HT-29 (cell line): ENCODE measurements at regions not wholly inside any gene's neighbourhood (a gene's known extent, or its start where the extent isn't known, plus 50 kb on each side); places are given as distances from the start of the nearest gene placed in this dataset.
A peak's percentile ranks its signal among the peaks of the same experiment; 100 is the strongest.
"Not testable (repeated sequence)": the region's sequence is repeated elsewhere in the genome, so short reads cannot be mapped to it uniquely, and the experiment has no call there.

Experiments
- DNase-seq: peaks from one replicate; pipeline ENCODE4 v3.0.0-alpha.2; 2015; ENCODE audit warnings: low spot score

GRCh38 chr2:183916041-183916440, 682.3 kb upstream of the ZNF804A start:
- DNase-seq, result not testable (repeated sequence)

GRCh38 chr2:183919167-183919566, 679.2 kb upstream of the ZNF804A start:
- no peak for DNase-seq

- DNase-seq, result no peak
Measured at GRCh38 chr2:183919926-183920325, 678.4 kb upstream of the ZNF804A start.

- DNase-seq, result no peak
Measured at GRCh38 chr2:183925281-183925680, 673.0 kb upstream of the ZNF804A start.

GRCh38 chr2:183926433-183926832, 671.9 kb upstream of the ZNF804A start:
- DNase-seq, result no peak

- no peak for DNase-seq
Measured at GRCh38 chr2:183927406-183928325, 670.7 kb upstream of the ZNF804A start.

GRCh38 chr2:183935005-183935404, 663.3 kb upstream of the ZNF804A start:
- no peak for DNase-seq

GRCh38 chr2:183937220-183937619, 661.1 kb upstream of the ZNF804A start:
- DNase-seq, result no peak

GRCh38 chr2:183946193-183946592, 652.1 kb upstream of the ZNF804A start:
- DNase-seq, result no peak

- DNase-seq, result no peak
Measured at GRCh38 chr2:183948861-183949260, 649.5 kb upstream of the ZNF804A start.

- DNase-seq, result no peak
Measured at GRCh38 chr2:183950673-183951072, 647.7 kb upstream of the ZNF804A start.

GRCh38 chr2:183951630-183952029, 646.7 kb upstream of the ZNF804A start:
- peak; percentile 6 for DNase-seq

GRCh38 chr2:183952741-183953140, 645.6 kb upstream of the ZNF804A start:
- no peak for DNase-seq

- no peak for DNase-seq
Measured at GRCh38 chr2:183963609-183964008, 634.7 kb upstream of the ZNF804A start.

GRCh38 chr2:183964565-183964964, 633.8 kb upstream of the ZNF804A start:
- no peak for DNase-seq

GRCh38 chr2:183967756-183968155, 630.6 kb upstream of the ZNF804A start:
- no peak for DNase-seq

GRCh38 chr2:183975676-183976075, 622.7 kb upstream of the ZNF804A start:
- DNase-seq, result not testable (repeated sequence)

- DNase-seq, result no peak
Measured at GRCh38 chr2:183984871-183985270, 613.5 kb upstream of the ZNF804A start.

- no peak for DNase-seq
Measured at GRCh38 chr2:183991968-183992367, 606.4 kb upstream of the ZNF804A start.

GRCh38 chr2:183993052-183993451, 605.3 kb upstream of the ZNF804A start:
- DNase-seq, result no peak

GRCh38 chr2:183995632-183996031, 602.7 kb upstream of the ZNF804A start:
- no peak for DNase-seq

- no peak for DNase-seq
Measured at GRCh38 chr2:183996825-183997793, 601.2 kb upstream of the ZNF804A start.
